NT2/D1 (cell line): ENCODE measurements at regions not wholly inside any gene's neighbourhood (a gene's known extent, or its start where the extent isn't known, plus 50 kb on each side); places are given as distances from the start of the nearest gene placed in this dataset.

ENCODE experiments used
- DNase-seq: peaks from one replicate; pipeline ENCODE4 v3.0.0-alpha.2; 2011; ENCODE audit warnings: low read depth, low spot score
- H3K27me3 ChIP-seq: 2 replicates; pipeline ENCODE4 v1.6.0; 2011; ENCODE audit warnings: mild to moderate bottlenecking; ENCODE audit not compliant: insufficient read length, insufficient read depth
- H3K36me3 ChIP-seq: 2 replicates; pipeline ENCODE4 v1.6.1; 2011; ENCODE audit warnings: mild to moderate bottlenecking, low read length, mixed read lengths; ENCODE audit not compliant: insufficient read depth, insufficient read length
- H3K4me1 ChIP-seq: 2 replicates; pipeline ENCODE4 v1.5.1; 2011; ENCODE audit not compliant: insufficient read depth, insufficient read length
- H3K4me3 ChIP-seq: 2 replicates; pipeline ENCODE4 v1.5.1; 2011; ENCODE audit warnings: low read depth; ENCODE audit not compliant: insufficient read length
- H3K9ac ChIP-seq: 2 replicates; pipeline ENCODE4 v1.6.0; 2011; ENCODE audit warnings: low read depth; ENCODE audit not compliant: insufficient read length
- H3K9me3 ChIP-seq: 2 replicates; pipeline ENCODE4 v1.5.1; 2011; ENCODE audit warnings: mild to moderate bottlenecking, low read length; ENCODE audit not compliant: insufficient read depth
- SUZ12 ChIP-seq: IDR thresholded peaks from 2 replicates; pipeline ENCODE4 v1.6.1; 2011; ENCODE audit not compliant: insufficient read length, insufficient read depth; ENCODE audit errors: extremely low read depth
- YY1 ChIP-seq: IDR thresholded peaks from 2 replicates; pipeline ENCODE4 v1.6.1; 2011; ENCODE audit not compliant: insufficient read length, insufficient read depth
- ZNF274 ChIP-seq: IDR thresholded peaks from 2 replicates; pipeline ENCODE4 v1.6.1; 2011; ENCODE audit warnings: mild to moderate bottlenecking, low read depth, low read length

GRCh38 chr2:220309215-220309614 lies 681.8 kb downstream of the SLC4A3 start:
- no peak for DNase-seq
- H3K9ac ChIP-seq: no peak overlapping the region
- no peaks in the 10 kb centered on the region for H3K4me1 ChIP-seq
- H3K36me3 ChIP-seq: no peaks in the 10 kb centered on the region
- no peak overlapping the region for H3K4me3 ChIP-seq
- TF ChIP-seq ZNF274: no peak
- no peak for TF ChIP-seq YY1
- TF ChIP-seq SUZ12: no peak
- no peaks in the 10 kb centered on the region for H3K27me3 ChIP-seq
- no peaks in the 10 kb centered on the region for H3K9me3 ChIP-seq

DNA sequence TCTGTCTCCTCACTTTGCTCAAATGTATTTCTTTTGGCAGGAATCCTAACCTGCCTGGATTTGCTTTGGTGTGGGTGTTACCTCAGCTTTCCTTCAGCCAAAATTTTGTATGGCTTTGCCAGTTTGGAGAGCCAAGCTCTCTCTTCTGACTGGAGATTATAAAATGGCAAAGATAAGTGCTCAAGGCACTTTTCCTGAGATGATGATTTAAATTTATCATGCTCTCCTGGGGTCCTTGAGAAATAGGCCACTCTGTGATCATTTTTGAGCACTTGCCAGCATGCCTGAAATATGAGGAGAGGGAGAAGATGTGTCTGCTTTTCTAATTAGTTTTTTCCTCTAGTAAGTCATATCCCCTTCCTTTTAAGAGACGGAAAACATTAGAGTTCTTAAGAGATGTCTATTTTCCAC lies 683.0 kb downstream of the SLC4A3 start:
- TF ChIP-seq YY1: no peak
- no peak for TF ChIP-seq ZNF274
- no peak for TF ChIP-seq SUZ12
- Histone ChIP-seq H3K27me3 (no peaks in the 10 kb centered on the region), H3K9me3 (no peaks in the 10 kb centered on the region), H3K4me3 (no peak overlapping the region), H3K9ac (no peak overlapping the region), H3K36me3 (no peaks in the 10 kb centered on the region), H3K4me1 (no peaks in the 10 kb centered on the region)
- DNase-seq: no peak

DNA sequence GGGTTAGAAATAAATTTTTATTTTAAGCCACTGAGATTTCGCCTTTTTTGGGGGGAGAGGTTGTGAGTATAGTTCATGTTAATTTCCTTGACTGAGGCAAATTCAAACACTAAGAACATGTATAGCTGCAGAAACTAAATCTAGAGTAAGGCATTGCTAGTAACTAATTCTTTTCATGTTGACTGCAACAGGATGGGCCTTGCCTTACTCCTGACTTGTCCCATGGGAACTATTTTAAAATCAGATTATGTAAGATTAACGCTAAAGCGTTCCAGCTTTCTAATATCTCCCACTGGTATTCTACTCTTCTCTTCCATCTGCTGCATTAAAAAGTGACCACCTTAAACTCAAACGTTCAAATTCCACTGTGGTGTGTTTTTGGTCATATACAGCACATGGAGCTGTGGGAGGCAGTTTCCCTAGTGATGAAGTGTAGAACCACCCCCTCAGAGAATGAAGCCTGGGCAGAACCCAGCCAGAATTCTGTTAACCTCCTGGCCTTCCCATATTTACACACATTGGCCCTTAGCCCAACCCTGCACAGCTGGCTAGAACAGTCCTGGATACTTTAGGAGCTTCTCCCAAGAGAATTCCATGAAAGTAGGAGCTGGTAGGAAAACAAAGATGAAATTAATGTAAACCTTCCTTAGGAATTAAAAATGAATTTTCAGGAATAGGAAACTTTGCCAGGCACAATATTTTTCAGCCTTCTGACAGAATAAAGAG lies 687.8 kb downstream of the SLC4A3 start:
- TF ChIP-seq SUZ12: no peak
- H3K9me3 ChIP-seq: no peaks in the 10 kb centered on the region
- no peaks in the 10 kb centered on the region for H3K36me3 ChIP-seq
- DNase-seq: no peak
- H3K4me3 ChIP-seq: no peak overlapping the region
- H3K4me1 ChIP-seq: no peaks in the 10 kb centered on the region
- no peaks in the 10 kb centered on the region for H3K27me3 ChIP-seq
- no peak overlapping the region for H3K9ac ChIP-seq

- Histone ChIP-seq H3K9me3 (no peaks in the 10 kb centered on the region), H3K36me3 (no peaks in the 10 kb centered on the region), H3K4me1 (no peaks in the 10 kb centered on the region), H3K9ac (no peak overlapping the region), H3K4me3 (no peak overlapping the region), H3K27me3 (no peaks in the 10 kb centered on the region)
- TF ChIP-seq SUZ12 (no peak), YY1 (no peak), ZNF274 (no peak)
- no peak for DNase-seq
Measured at GRCh38 chr2:220318037-220318436, 690.6 kb downstream of the SLC4A3 start.

- no peaks in the 10 kb centered on the region for H3K36me3 ChIP-seq
- H3K27me3 ChIP-seq: no peaks in the 10 kb centered on the region
- H3K4me3 ChIP-seq: no peak overlapping the region
- H3K9ac ChIP-seq: no peak overlapping the region
- TF ChIP-seq YY1 (no peak), SUZ12 (no peak), ZNF274 (no peak)
- DNase-seq: no peak
- no peaks in the 10 kb centered on the region for H3K4me1 ChIP-seq
- no peaks in the 10 kb centered on the region for H3K9me3 ChIP-seq
Measured at GRCh38 chr2:220318508-220318907, 691.1 kb downstream of the SLC4A3 start.

DNA sequence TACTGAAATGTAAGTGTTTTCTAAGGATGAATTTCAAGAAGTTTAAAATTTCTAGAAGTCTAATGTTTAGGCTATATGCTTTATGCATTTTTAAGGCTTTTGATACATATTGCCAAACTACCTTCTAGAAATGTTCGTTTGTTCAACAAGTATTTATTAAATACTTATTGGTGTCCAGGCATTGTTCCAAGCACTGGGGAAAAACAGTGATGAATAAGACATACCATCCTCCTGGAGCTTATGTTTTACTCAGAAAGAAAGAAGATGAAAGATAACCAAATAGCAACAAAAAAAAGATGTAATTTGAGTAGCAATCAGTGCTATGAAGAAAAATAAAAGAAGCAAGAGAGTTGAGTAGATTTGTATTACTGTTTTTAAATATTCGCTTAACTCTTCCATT lies 692.9 kb downstream of the SLC4A3 start:
- no peak overlapping the region for H3K9ac ChIP-seq
- no peaks in the 10 kb centered on the region for H3K9me3 ChIP-seq
- no peaks in the 10 kb centered on the region for H3K36me3 ChIP-seq
- TF ChIP-seq SUZ12 (no peak), YY1 (no peak), ZNF274 (no peak)
- H3K4me1 ChIP-seq: no peaks in the 10 kb centered on the region
- no peak for DNase-seq
- H3K27me3 ChIP-seq: no peaks in the 10 kb centered on the region
- no peak overlapping the region for H3K4me3 ChIP-seq

GRCh38 chr2:220332886-220333285 lies 705.5 kb downstream of the SLC4A3 start:
- no peak overlapping the region for H3K4me3 ChIP-seq
- no peaks in the 10 kb centered on the region for H3K9me3 ChIP-seq
- no peaks in the 10 kb centered on the region for H3K36me3 ChIP-seq
- TF ChIP-seq SUZ12: no peak
- no peak for TF ChIP-seq ZNF274
- no peak for TF ChIP-seq YY1
- no peaks in the 10 kb centered on the region for H3K4me1 ChIP-seq
- no peak overlapping the region for H3K9ac ChIP-seq
- H3K27me3 ChIP-seq: no peaks in the 10 kb centered on the region
- DNase-seq: no peak
